ENCODE measurements at regions not wholly inside any gene's neighbourhood (a gene's known extent, or its start where the extent isn't known, plus 50 kb on each side); places are given as distances from the start of the nearest gene placed in this dataset.

GRCh38 chr20:51313358-51313827 is 229.1 kb downstream of the NFATC2 start:
- Histone ChIP-seq H3K9me3 (ENCODE audit: control insufficient read depth in 2 of 3, insufficient read depth in 1 of 3, low read length in 3 of 3) (peaks cover 0 to 3% (median 0%) of the 10 kb centered on the region in 3 donors), H3K27me3 (ENCODE audit: control insufficient read depth, insufficient read depth, low read length) (no peaks in the 10 kb centered on the region), H3K36me3 (ENCODE audit: control insufficient read depth in 2 of 3, insufficient read depth in 3 of 3, low read length in 3 of 3) (no peaks in the 10 kb centered on the region), H3K4me3 (ENCODE audit: low read length in 3 of 3) (no peak overlapping the region), H3K27ac (ENCODE audit: low read depth in 2 of 2, low read length in 2 of 2) (no peak overlapping the region), H3K9ac (ENCODE audit: low read length in 3 of 3) (no peak overlapping the region), H3K4me1 (ENCODE audit: control insufficient read depth in 2 of 3, insufficient read depth in 2 of 3, low read depth in 1 of 3, low read length in 3 of 3) (no peaks in the 10 kb centered on the region)
- intact Hi-C loops (cut with DNase I), result no loop called here
- DNase-seq (peak in 1 of 5 donors; percentile 26), FAIRE-seq (no peak)
- TF ChIP-seq CTCF (IDR thresholded peaks at IDR 0.05; ENCODE audit: borderline replicate concordance, extremely low read depth, insufficient read depth), result no peak

- intact Hi-C loops (cut with DNase I), result no loop called here
- TF ChIP-seq CTCF (IDR thresholded peaks at IDR 0.05; ENCODE audit: borderline replicate concordance, extremely low read depth, insufficient read depth), result no peak
- FAIRE-seq, result no peak
These were observed 230.1 kb downstream of the NFATC2 start for GRCh38 chr20:51312480-51312783.

GRCh38 chr20:51311636-51312479 is 230.7 kb downstream of the NFATC2 start:
- Histone ChIP-seq H3K27me3 (ENCODE audit: control insufficient read depth, insufficient read depth, low read length) (no peaks in the 10 kb centered on the region), H3K9me3 (ENCODE audit: control insufficient read depth in 2 of 3, insufficient read depth in 1 of 3, low read length in 3 of 3) (peaks cover 0 to 3% (median 0%) of the 10 kb centered on the region in 3 donors), H3K36me3 (ENCODE audit: control insufficient read depth in 2 of 3, insufficient read depth in 3 of 3, low read length in 3 of 3) (no peaks in the 10 kb centered on the region), H3K27ac (ENCODE audit: low read depth in 2 of 2, low read length in 2 of 2) (no peak overlapping the region), H3K4me1 (ENCODE audit: control insufficient read depth in 2 of 3, insufficient read depth in 2 of 3, low read depth in 1 of 3, low read length in 3 of 3) (no peaks in the 10 kb centered on the region), H3K4me3 (ENCODE audit: low read length in 3 of 3) (peak overlapping the region in 1 of 3 donors; percentile 35), H3K9ac (ENCODE audit: low read length in 3 of 3) (no peak overlapping the region)
- FAIRE-seq (no peak), DNase-seq (peak in 2 of 5 donors; percentile 59 to 68)
- intact Hi-C loops (cut with DNase I), result no loop called here
- no peak for TF ChIP-seq CTCF (IDR thresholded peaks at IDR 0.05; ENCODE audit: borderline replicate concordance, extremely low read depth, insufficient read depth)

More at GRCh38 chr20:51312480-51312783, 230.1 kb downstream of the NFATC2 start:
- H3K27ac ChIP-seq (ENCODE audit: low read depth in 2 of 2, low read length in 2 of 2), result no peak overlapping the region
- no peaks in the 10 kb centered on the region for H3K36me3 ChIP-seq (ENCODE audit: control insufficient read depth in 2 of 3, insufficient read depth in 3 of 3, low read length in 3 of 3)
- DNase-seq, result no peak
- H3K27me3 ChIP-seq (ENCODE audit: control insufficient read depth, insufficient read depth, low read length), result no peaks in the 10 kb centered on the region
- H3K4me1 ChIP-seq (ENCODE audit: control insufficient read depth in 2 of 3, insufficient read depth in 2 of 3, low read depth in 1 of 3, low read length in 3 of 3), result no peaks in the 10 kb centered on the region
- H3K9me3 ChIP-seq (ENCODE audit: control insufficient read depth in 2 of 3, insufficient read depth in 1 of 3, low read length in 3 of 3), result peaks cover 0 to 3% (median 0%) of the 10 kb centered on the region in 3 donors
- no peak overlapping the region for H3K9ac ChIP-seq (ENCODE audit: low read length in 3 of 3)
- H3K4me3 ChIP-seq (ENCODE audit: low read length in 3 of 3), result no peak overlapping the region
